NCI-H2227 (cell line): ENCODE measurements at regions not wholly inside any gene's neighbourhood (a gene's known extent, or its start where the extent isn't known, plus 50 kb on each side); places are given as distances from the start of the nearest gene placed in this dataset.

Experiments used
- DNase-seq: peaks from one replicate; lab custom pipeline; 2025; ENCODE audit not compliant: unreplicated experiment; lab: John Stamatoyannopoulos, UW

DNA sequence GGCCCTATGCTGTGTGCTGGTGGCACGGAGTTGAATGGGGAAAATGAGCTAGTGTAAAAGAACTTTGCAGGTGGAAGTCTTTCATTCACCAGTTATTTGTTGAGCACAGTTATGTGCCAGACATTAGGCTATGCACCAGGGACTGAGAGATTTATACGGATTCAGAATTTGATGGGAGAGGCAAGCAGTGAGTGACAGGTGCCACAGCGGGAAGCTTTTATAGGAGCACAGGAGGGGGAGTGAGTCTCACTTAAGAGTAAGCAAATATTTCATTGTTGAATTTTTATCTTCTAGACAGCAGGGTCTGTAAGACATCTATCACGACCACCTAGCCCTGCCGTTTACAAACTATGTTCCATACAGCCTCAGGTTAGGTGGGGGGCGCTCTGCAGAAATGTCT, 320.6 kb downstream of the SNAPC1 start:
- DNase-seq = no peak

DNA sequence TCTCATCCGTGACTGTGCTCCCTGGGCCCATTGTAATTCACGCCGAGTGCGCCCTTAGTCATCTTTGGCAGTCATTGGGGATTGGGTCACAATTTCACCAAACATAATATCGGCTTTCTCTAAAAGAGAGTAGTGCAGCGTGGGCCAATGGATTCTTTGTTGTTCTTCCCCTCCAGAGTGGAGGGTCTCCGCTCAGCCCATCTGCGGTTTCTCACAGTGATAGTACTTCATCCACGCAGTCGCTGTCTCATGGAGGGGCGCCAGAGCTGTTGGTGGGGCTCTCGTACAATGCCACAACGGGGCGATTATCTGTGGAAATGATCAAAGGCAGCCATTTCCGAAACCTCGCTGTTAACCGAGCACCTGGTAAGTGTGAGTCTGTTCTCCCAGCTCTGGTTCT, 321.8 kb downstream of the SNAPC1 start:
- DNase-seq = no peak

GRCh38 chr14:62087191-62087590, 325.0 kb downstream of the SNAPC1 start:
- DNase-seq = no peak

- DNase-seq = no peak
Observed at GRCh38 chr14:62093736-62094135, 331.5 kb downstream of the SNAPC1 start.

DNA sequence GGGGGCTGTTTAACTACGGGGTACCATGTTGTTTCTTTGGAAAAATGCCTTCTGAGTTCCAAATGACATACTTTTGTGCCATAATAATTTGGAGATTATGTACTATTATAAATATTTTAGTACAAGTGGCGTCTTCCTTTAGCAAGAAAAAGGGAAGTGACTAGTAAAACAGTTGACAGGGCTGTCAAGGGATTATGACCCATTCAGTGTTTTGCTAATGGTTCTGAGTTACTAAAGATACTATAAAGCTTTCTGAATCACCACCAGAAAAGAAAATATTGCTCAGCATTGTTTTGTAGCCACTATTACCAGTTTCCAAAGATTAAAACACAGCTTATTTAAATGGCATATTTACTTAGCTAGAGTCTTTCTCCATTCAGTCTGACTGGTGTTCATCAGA, 334.9 kb downstream of the SNAPC1 start:
- DNase-seq = no peak

GRCh38 chr14:62097824-62098223, 335.6 kb downstream of the SNAPC1 start:
- no peak for DNase-seq

GRCh38 chr14:62098357-62098756, 336.1 kb downstream of the SNAPC1 start:
- DNase-seq = no peak

- DNase-seq = no peak
Observed at GRCh38 chr14:62099091-62099490, 336.9 kb downstream of the SNAPC1 start.

- no peak for DNase-seq
Observed at GRCh38 chr14:62101189-62101588, 339.0 kb downstream of the SNAPC1 start.

GRCh38 chr14:62101673-62102348, 339.6 kb downstream of the SNAPC1 start:
- DNase-seq = no peak

DNA sequence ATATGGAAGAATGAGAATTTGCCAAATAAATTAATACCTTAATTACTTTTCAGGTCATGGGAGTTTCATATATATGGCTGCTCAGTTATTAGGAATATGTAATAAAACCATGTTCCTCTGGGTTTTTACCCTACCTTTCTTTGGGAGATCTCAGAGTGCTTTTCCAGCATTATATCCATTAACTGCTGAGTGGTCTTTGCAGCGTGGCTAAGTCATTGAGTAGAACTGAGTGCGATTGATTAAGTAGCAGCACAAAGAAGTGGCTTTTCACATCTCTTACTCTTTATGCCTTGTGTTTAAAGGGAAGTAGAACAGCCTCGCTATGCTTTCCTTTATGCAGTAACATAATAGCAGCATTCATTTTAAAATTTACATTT, 340.1 kb downstream of the SNAPC1 start:
- no peak for DNase-seq

- no peak for DNase-seq
Observed at GRCh38 chr14:62103464-62103863, 341.2 kb downstream of the SNAPC1 start.

GRCh38 chr14:62110941-62111340, 348.7 kb downstream of the SNAPC1 start:
- no peak for DNase-seq

DNA sequence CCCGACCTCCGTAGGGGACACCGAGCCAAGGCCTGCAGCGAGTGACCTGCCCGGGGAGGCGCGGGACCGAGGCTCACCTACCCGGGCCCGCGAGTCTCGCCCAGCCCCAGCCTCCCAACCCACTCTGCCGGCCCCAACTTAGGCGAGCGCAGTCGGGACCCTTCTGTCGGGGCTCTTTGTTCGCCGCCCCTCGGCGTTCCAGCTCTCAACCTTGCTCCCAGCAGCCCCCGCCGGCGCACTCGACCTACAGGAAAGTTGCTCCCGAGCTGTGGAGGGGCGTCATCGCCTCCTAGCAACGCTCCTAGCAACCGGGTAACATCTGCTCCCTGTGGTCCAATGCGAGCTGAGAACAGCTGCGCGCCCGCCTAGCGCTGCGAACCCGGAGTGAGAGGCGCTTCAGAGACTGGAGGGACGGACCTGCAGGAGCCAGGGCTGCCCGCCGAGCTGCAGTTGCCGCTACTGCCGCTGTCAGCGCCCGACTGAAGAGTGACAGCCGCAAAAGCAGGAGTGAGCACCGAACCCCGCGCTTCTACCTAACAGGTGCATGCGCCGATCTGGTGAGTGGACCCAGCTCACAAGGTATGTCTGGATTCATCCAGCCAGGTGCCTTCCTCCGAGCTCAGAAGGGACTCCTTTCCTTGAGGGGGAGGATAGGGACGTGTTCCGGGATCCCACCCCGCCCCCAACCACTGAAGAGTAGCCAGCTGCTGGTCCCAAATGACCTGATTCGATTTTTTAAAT, 355.0 kb downstream of the SNAPC1 start:
- peak; percentile 93 for DNase-seq

DNA sequence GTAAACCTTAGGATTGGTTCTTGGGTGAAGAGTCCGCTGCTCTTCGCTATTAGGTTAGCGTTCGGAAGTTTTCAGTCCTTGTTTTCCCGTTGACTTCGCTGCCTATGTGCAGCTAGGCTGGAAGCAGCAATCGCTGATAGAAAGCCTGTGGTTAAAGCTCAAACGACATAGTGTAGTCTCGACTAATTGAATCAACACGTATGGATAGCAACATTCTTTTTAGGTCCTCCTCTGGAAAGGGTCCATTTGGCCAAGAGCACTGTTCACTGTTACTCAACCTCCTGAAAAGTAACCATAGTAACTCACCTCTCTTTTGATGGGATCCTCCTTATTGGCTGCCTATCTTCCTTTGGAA, 355.5 kb downstream of the SNAPC1 start:
- no peak for DNase-seq

GRCh38 chr14:62118461-62118860, 356.2 kb downstream of the SNAPC1 start:
- DNase-seq = no peak

DNA sequence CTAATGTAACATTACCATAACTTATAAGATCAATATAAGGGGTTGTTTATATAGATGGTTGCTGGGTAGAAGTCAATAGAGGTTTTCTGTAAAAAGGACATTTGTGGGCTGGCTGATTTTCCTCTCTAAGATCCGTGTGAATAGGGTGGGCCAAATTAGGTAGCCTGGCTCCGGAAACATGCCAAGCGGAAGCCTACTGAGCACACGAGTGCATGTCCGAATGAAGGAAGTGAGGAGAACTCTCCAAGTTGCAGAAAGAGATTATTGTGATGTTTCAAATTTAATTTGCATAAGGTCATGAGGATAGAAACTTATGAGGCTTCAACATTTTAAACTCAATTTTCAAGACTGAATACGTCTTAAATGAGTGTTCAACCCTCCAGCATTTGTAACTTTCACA, 356.7 kb downstream of the SNAPC1 start:
- DNase-seq = no peak

- no peak for DNase-seq
Observed at GRCh38 chr14:62123961-62124360, 361.7 kb downstream of the SNAPC1 start.

- DNase-seq = no peak
Observed at GRCh38 chr14:62125793-62126192, 363.6 kb downstream of the SNAPC1 start.

GRCh38 chr14:62126879-62127478, 364.8 kb downstream of the SNAPC1 start:
- DNase-seq = peak; percentile 72

DNA sequence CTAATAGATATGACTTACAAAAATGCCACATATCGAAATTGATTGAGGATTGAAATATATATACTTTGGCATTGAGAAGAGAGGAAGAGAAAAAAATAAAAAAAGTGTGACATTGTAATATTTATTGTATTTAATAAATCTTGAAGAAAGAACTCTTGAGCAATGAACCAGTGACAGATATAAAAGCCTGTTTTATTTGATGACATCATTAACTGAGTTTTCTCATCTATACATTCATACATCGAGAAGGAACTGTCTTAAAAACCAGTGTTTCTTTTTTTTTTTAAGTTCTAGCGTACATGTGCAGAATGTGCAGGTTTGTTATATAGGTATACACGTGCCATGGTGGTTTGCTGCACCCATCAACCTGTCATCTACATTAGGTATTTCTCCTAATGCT, 368.2 kb downstream of the SNAPC1 start:
- no peak for DNase-seq

DNA sequence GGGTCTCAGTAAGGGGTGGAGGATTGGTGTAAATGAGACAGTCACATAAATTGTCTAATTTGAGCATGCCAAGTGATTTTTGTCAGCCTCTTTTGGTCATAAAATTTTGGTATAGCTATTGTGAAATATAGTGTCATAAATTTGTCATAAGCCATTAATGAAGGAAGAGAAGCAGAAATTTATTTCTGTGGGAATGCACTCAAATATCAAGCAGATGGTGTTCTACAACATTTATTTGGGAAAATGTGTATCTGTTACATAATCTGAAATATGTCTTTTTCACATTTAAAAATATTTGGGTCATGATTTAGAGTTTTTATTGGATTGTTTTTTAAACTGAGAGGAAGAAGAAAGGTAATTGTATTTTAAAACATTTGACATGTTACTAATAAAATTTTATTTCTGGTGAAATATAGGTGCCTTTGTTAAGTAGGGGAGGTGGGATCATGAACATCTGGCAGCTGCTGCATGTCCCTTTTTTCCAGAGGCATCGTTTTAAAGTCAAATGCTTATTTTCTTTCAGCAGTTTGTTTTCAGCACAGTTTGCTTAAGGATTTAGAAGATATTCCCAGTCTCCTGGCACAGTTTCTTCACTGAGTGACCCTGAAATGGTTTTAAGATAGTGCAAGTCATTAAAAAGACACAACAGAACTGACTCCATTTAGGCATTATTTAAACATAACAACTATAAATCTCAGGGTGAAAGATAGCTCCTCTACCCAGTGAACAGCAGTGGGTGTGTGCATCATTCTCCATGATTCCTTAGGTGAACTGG, 371.7 kb downstream of the SNAPC1 start:
- DNase-seq = no peak
